Heart left ventricle (tissue), 13 donors: ENCODE measurements at regions not wholly inside any gene's neighbourhood (a gene's known extent, or its start where the extent isn't known, plus 50 kb on each side); places are given as distances from the start of the nearest gene placed in this dataset.

Experiments
- CTCF ChIP-seq, 12 donors: fragments of 200-600 bp; sonication (generic) in 4 of 12; IDR thresholded peaks; one replicate each; pipeline versions ENCODE4 v1.5.0 to v1.8.0; 2018 to 2022; ENCODE audit warnings: antibody characterized with exemption in 12 of 12, mild to moderate bottlenecking in 5 of 12
- POLR2A ChIP-seq, 2 donors: fragments of 450-650 bp; IDR thresholded peaks; one replicate each; pipeline ENCODE4 v1.6.1; 2017; ENCODE audit warnings: antibody characterized with exemption in 2 of 2, mild to moderate bottlenecking in 2 of 2, moderate library complexity in 2 of 2
- donor health status: ischemic (EF 13 %, LVEDD 7.1; RV severe dilation, severe dysfunction).
- donor health status: DM: no; HTN: yes; CAD: no.
- donor health status: DM: no; HTN: no; CAD: no.
- donor health status: ischemic (EF 25% LVEDD 6.9; RV normal size, moderate dysfunction).
- donor health status: ischemic (EF 25% LVEDD 5.7; RV mildly dilated, moderate dysfunction).
- donor health status: ischemic (EF 35%, LVEDD 5.7; RV mildly dilated, moderate dysfunction).
- donor health status: nonischemic (EF 11% LVEDD 7.7; RV severe dilation, severe dysfunction).
- donor health status: DM: yes; HTN: yes; CAD: no.
- donor health status: PGD.
- donor health status: ischemic (EF 29% LVEDD 5.4; RV normal size, mild dysfunction).
- donor health status: nonischemic (EF 23%, LVEDD 6.1; RV moderate dilation, normal function).

GRCh38 chrX:39960219-39960618, 137.5 kb downstream of the BCOR start:
- TF ChIP-seq POLR2A (IDR thresholded peaks at IDR 0.05) (no peak), CTCF (IDR thresholded peaks at IDR 0.05) (no peak)
